Epithelial cell of proximal tubule (primary cell): ENCODE measurements at regions not wholly inside any gene's neighbourhood (a gene's known extent, or its start where the extent isn't known, plus 50 kb on each side); places are given as distances from the start of the nearest gene placed in this dataset.

Source experiments
- DNase-seq: peaks from one replicate; pipeline ENCODE4 v3.0.0-alpha.2; 2011; ENCODE audit warnings: low read depth
- H3K4me3 ChIP-seq: 2 replicates; pipeline ENCODE4 v1.5.1; 2011; ENCODE audit warnings: low read depth, mild to moderate bottlenecking, low read length
- TF ChIP-seq, protein P1 (sequence below): conservative IDR thresholded peaks from 2 replicates; pipeline ENCODE4 v1.5.1; 2012; ENCODE audit warnings: low read depth, mild to moderate bottlenecking, low read length

DNA sequence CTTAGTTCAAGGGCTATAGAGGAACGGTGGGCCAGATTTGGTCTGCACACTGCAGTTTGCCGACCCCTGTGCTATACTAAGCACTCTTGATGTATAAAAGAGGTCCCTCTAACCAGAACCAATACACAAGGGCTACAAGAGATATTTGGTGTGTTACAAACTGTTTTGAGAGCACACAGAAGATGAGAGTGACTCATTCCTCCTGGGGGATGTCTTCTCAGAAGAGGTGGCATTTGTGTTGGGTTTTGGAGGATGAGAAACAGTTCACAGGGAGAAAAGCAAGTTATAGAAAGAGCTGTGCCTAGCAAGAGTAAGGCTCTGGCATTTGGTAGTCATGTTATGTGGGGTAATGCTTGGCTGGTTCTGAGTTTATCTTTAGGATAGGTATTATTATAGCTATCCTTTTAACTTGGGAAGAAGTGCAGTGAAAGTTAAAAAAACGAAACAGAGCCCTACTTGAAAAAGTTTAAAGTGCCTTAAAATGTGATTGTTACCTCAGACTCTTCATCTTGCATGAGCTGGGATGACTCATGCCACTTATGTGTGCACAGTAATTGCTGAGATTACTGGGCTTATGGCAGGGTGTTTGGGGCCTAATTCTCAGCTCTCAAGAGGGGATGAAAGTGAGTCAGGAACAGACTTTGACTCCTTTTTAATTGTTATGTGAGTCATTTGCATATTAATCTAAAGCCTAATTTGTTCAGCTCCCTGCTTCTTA, 160.4 kb downstream of the KIF20B start:
- no peak overlapping the region for H3K4me3 ChIP-seq
- no peak for DNase-seq
- TF ChIP-seq, protein P1, sequence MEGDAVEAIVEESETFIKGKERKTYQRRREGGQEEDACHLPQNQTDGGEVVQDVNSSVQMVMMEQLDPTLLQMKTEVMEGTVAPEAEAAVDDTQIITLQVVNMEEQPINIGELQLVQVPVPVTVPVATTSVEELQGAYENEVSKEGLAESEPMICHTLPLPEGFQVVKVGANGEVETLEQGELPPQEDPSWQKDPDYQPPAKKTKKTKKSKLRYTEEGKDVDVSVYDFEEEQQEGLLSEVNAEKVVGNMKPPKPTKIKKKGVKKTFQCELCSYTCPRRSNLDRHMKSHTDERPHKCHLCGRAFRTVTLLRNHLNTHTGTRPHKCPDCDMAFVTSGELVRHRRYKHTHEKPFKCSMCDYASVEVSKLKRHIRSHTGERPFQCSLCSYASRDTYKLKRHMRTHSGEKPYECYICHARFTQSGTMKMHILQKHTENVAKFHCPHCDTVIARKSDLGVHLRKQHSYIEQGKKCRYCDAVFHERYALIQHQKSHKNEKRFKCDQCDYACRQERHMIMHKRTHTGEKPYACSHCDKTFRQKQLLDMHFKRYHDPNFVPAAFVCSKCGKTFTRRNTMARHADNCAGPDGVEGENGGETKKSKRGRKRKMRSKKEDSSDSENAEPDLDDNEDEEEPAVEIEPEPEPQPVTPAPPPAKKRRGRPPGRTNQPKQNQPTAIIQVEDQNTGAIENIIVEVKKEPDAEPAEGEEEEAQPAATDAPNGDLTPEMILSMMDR, result no peak

DNA sequence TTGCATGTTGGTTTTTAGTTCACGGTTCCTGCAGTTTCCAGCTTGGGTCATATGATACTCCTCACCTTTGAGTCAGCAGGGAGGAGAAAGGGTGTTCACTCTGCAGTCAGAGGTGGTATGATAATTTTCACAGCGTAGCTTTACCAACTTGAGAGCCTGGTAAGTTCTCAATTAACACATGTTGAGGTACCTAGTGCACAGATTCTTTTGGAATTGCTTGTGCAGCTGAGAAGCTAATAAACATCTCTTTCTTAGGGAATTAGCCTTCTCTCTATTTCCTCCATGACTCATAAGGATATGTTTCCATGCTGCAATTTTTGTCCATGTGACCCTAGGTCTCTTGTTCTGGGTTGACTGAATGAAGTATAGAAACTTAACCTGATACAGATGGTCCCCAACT, 166.6 kb downstream of the KIF20B start:
- TF ChIP-seq, protein P1, result no peak
- DNase-seq, result no peak
- H3K4me3 ChIP-seq, result no peak overlapping the region

DNA sequence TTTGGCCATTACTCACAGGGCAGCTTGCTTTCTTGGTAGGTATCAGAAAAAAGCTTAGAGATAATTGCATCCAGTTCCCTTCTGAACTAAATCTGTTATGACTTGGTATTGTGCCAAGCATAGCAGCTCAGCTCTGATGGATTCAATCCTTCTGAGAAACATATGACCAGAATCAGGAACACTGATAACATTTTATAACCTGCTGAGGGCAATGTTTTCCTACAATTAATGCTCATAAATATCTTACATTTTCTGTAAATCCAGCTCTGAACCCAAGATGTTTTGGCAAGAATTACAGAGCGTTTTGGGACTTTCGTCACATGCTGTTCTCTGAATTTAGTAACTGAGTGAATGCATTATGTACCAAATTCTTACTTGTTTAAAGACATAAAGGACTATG, 167.8 kb downstream of the KIF20B start:
- H3K4me3 ChIP-seq, result no peak overlapping the region
- DNase-seq, result no peak
- TF ChIP-seq, protein P1, result no peak

GRCh38 chr10:89869592-89870156, 168.3 kb downstream of the KIF20B start:
- no peak for DNase-seq
- TF ChIP-seq, protein P1, result no peak
- no peak overlapping the region for H3K4me3 ChIP-seq

DNA sequence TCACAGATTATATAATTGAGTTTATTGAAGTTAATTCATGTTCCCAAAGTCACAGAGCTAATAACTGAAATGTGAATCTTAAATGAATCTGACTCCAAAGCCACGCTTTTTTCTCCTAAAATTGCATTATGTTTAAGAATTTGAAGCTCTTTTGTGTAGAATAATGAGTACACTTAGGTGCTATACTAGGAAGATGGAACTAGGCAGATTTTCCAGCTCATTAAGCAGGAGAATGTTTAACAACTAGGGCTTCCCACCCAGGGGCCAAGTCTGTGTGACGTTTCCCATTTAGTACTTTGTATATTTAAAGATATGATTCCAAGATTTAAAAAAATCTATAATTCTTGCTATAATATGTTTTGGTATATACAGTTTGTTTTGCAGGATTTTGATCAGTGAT, 169.5 kb downstream of the KIF20B start:
- TF ChIP-seq, protein P1, result no peak
- no peak for DNase-seq
- no peak overlapping the region for H3K4me3 ChIP-seq

DNA sequence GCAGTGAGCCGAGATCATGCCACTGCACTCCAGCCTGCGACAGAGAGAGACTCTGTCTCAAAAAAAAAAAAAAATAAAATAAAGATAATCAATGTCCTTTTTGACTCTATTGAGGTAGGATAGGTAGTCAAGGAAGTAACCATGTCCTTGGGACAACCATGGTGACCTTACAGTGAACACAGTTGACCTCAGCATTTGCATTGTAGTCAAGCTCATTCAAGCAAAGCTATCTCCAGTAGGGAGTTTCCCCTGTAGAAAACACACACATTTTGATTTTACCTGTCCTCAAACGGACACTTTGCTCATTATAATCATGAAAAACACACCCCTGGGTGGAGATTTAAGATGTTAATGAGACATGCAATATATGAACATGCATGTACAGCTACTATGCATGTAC, 171.7 kb downstream of the KIF20B start:
- no peak overlapping the region for H3K4me3 ChIP-seq
- TF ChIP-seq, protein P1, result no peak
- no peak for DNase-seq

DNA sequence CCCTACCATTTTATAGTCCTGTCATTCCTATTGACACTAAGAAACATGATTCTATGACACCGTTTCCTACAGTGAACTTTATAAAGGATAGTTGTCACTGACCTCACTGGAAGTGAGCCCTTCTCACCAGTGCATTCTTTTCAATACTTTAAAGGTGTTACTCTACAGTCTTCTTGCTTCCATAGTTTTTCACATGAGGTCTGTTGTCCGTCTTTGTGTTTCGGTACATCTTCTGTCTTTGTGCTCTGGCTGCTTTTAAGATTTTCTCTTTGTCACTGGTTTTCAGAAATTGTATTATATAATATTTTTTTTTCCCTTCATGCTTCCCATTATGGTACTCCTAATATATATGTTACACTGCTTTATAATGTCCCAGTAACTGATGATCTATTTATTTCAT, 174.2 kb downstream of the KIF20B start:
- H3K4me3 ChIP-seq, result no peak overlapping the region
- DNase-seq, result no peak
- TF ChIP-seq, protein P1, result no peak
